ENCODE measurements at regions not wholly inside any gene's neighbourhood (a gene's known extent, or its start where the extent isn't known, plus 50 kb on each side); places are given as distances from the start of the nearest gene placed in this dataset.
"Not testable (repeated sequence)": the region's sequence is repeated elsewhere in the genome, so short reads cannot be mapped to it uniquely, and the experiment has no call there.

DNA sequence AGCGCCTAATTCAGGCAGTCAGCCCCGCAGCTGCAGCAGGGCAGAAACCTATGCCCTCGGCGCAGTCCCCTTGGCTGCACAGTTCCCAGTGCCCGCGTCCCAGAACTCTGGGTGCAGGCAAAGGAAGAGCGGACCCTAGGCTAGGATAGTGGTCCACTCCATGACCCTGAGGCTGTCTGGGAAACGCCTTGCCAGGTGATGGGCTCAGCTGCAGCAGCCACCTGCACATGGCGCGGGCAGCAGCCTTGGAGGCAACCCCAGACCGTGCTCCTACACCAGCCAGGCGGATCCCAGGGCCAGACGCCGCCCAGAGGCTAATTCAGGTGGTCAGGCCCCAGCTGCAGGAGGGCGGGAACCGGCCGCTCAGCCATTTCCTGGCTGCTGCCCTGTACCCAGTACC is 83.0 kb downstream of the POTEC start:
- H3K36me3 ChIP-seq (ENCODE audit: insufficient read depth, low read length); H3K4me1 ChIP-seq (ENCODE audit: insufficient read depth, low read length); H3K9ac ChIP-seq (ENCODE audit: low read depth, low read length); H3K9me3 ChIP-seq (ENCODE audit: control insufficient read depth, insufficient read depth, low read length): not testable (repeated sequence)

- not testable (repeated sequence) for H3K4me1 ChIP-seq (ENCODE audit: insufficient read depth, low read length); H3K36me3 ChIP-seq (ENCODE audit: insufficient read depth, low read length); H3K9ac ChIP-seq (ENCODE audit: low read depth, low read length); H3K9me3 ChIP-seq (ENCODE audit: control insufficient read depth, insufficient read depth, low read length)
Measured at GRCh38 chr18:14459826-14460225, 83.6 kb downstream of the POTEC start.

- not testable (repeated sequence) for H3K9ac ChIP-seq (ENCODE audit: low read depth, low read length); H3K36me3 ChIP-seq (ENCODE audit: insufficient read depth, low read length); H3K9me3 ChIP-seq (ENCODE audit: control insufficient read depth, insufficient read depth, low read length); H3K4me1 ChIP-seq (ENCODE audit: insufficient read depth, low read length)
Measured at GRCh38 chr18:14458009-14458945, 85.1 kb downstream of the POTEC start.

GRCh38 chr18:14450637-14451009 is 92.8 kb downstream of the POTEC start:
- not testable (repeated sequence) for H3K9me3 ChIP-seq (ENCODE audit: control insufficient read depth, insufficient read depth, low read length); H3K4me1 ChIP-seq (ENCODE audit: insufficient read depth, low read length); H3K9ac ChIP-seq (ENCODE audit: low read depth, low read length); H3K36me3 ChIP-seq (ENCODE audit: insufficient read depth, low read length)

DNA sequence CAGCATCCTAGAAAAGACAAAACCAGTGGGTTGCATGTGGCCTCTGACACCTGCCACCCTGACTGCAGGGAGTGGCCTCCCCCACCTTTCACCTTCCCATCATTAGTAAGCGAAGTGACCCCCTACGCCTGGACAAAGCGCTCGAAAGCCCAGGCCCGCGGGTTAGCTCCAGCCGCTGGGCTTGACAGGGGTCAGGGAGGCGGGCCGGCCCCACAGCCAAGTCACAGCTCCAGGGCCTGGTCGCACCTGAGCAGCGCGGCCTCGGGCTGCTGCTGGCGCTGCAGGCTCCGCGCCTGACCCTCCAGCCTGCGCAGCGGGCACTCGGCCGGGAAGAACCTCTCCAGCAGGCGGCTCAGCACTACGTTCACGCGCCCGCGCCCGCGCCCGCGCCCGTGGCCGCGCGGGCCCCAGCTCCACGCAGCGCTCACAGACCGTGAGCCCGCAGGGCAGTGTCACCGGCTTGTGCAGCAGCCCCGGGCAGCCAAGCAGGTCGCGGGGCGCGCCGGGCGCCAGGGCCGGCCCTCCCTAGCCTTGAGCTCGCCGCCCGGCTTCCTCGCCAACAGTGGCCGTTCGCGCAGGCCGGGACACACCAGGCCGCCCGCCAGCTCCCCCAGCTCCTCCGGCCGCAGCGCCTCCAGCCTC is 93.3 kb downstream of the POTEC start:
- H3K36me3 ChIP-seq (ENCODE audit: insufficient read depth, low read length); H3K4me1 ChIP-seq (ENCODE audit: insufficient read depth, low read length); H3K9ac ChIP-seq (ENCODE audit: low read depth, low read length); H3K9me3 ChIP-seq (ENCODE audit: control insufficient read depth, insufficient read depth, low read length): not testable (repeated sequence)

DNA sequence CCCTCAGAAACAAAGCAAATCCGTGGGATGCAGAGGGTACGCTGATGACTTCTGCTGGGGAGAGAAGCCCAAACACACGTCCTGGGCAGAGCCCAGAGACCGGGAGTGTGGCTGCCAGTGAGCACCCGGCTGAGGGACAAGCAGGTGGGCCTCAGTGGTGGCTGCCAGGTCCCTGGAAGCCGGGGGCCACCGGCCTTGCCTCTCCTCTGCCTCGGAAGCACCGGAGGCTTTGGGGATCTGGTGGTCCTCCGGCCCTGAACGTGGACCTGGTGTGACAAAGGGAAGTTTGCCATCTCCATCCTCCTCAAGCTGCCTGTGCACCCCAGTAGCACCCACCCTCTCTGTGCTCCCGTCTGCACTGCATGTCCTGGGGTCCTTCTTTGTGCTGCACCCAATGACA is 94.3 kb downstream of the POTEC start:
- H3K36me3 ChIP-seq (ENCODE audit: insufficient read depth, low read length); H3K4me1 ChIP-seq (ENCODE audit: insufficient read depth, low read length); H3K9ac ChIP-seq (ENCODE audit: low read depth, low read length); H3K9me3 ChIP-seq (ENCODE audit: control insufficient read depth, insufficient read depth, low read length): not testable (repeated sequence)

DNA sequence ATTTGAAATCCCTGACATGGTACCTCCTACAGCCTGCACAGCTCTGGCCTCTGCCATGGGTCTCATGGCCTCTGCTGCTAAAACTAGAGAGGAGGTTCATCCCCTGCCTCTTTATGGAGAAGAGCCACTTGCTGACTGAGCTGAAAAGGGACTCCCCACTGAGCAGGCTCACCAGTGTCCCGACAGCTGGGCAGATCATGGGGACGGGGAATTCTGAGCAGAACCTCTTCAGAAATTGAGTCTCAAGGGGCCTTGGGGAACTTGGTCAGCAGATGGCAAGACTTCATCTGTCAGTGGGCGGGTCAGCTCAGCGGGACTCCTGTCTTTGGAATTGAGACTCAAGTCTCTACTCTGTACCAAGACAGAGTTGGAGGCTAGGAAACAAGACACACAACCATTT is 95.7 kb downstream of the POTEC start:
- not testable (repeated sequence) for H3K9me3 ChIP-seq (ENCODE audit: control insufficient read depth, insufficient read depth, low read length); H3K36me3 ChIP-seq (ENCODE audit: insufficient read depth, low read length); H3K9ac ChIP-seq (ENCODE audit: low read depth, low read length); H3K4me1 ChIP-seq (ENCODE audit: insufficient read depth, low read length)

DNA sequence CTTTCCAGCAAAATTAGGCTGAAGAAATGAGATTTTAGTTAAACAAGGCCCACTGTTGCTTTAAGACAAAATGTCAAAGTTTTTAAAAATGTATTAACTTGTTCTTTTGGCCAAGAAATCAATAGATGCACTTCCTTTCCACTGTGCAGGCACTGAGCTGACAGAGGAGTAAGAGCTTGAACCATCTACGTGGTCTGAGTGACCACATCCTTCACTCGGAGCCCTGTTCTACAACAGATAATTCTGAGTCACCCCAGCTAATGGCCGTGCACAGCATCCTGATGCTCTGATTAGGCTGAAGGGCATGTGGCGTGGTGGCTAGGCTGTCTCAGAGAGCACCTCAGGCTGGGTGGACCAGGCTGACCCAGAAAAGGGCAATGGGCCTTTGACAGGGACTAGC is 107.9 kb downstream of the POTEC start:
- not testable (repeated sequence) for H3K9ac ChIP-seq (ENCODE audit: low read depth, low read length); H3K36me3 ChIP-seq (ENCODE audit: insufficient read depth, low read length); H3K4me1 ChIP-seq (ENCODE audit: insufficient read depth, low read length); H3K9me3 ChIP-seq (ENCODE audit: control insufficient read depth, insufficient read depth, low read length)

DNA sequence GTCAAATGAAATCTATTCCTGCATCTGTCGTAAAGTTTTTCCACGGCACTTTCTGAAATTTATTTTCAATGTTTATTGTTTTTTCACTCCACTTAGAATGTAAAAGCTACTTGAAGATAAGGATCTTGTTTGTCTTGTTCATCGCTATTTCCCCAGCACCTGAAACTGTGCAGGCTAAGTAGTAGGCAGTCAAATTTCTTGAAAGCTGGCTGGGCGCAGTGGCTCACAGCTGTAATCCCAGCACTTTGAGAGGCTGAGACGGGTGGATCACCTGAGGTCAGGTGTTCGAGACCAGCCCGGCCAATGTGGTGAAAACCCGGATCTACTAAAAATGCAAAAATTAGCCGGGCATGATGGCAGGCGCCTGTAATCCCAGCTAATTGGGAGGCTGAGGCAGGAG is 111.0 kb downstream of the POTEC start:
- not testable (repeated sequence) for H3K36me3 ChIP-seq (ENCODE audit: insufficient read depth, low read length); H3K4me1 ChIP-seq (ENCODE audit: insufficient read depth, low read length); H3K9me3 ChIP-seq (ENCODE audit: control insufficient read depth, insufficient read depth, low read length); H3K9ac ChIP-seq (ENCODE audit: low read depth, low read length)

GRCh38 chr18:14431031-14431521 is 112.3 kb downstream of the POTEC start:
- H3K9me3 ChIP-seq (ENCODE audit: control insufficient read depth, insufficient read depth, low read length); H3K36me3 ChIP-seq (ENCODE audit: insufficient read depth, low read length); H3K4me1 ChIP-seq (ENCODE audit: insufficient read depth, low read length): not testable (repeated sequence)
- peak overlapping the region; percentile 24; the same call in 1 of the 2 replicates for H3K9ac ChIP-seq (ENCODE audit: low read depth, low read length)

GRCh38 chr18:14415806-14416205 is 127.6 kb downstream of the POTEC start:
- not testable (repeated sequence) for H3K36me3 ChIP-seq (ENCODE audit: insufficient read depth, low read length); H3K9me3 ChIP-seq (ENCODE audit: control insufficient read depth, insufficient read depth, low read length); H3K4me1 ChIP-seq (ENCODE audit: insufficient read depth, low read length); H3K9ac ChIP-seq (ENCODE audit: low read depth, low read length)

DNA sequence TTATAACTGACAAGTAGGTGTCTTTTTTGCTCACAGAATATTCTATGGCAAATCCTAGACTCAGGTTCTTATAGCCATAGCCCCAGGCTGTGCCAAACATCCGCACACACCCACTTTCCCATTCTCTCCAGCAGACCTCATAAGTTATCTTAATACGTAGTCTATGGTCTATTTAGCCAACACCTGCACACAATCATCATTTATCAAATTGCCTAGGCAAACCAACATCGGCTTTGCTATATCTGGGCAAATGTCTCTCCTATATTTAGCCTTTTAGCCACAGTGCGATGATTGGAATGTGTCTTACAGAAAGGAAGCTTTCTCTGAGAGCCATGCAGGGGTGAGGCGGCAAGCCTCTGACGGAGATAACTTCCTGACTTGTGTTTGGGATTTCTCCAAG is 128.0 kb downstream of the POTEC start:
- H3K36me3 ChIP-seq (ENCODE audit: insufficient read depth, low read length); H3K9me3 ChIP-seq (ENCODE audit: control insufficient read depth, insufficient read depth, low read length); H3K4me1 ChIP-seq (ENCODE audit: insufficient read depth, low read length); H3K9ac ChIP-seq (ENCODE audit: low read depth, low read length): not testable (repeated sequence)

DNA sequence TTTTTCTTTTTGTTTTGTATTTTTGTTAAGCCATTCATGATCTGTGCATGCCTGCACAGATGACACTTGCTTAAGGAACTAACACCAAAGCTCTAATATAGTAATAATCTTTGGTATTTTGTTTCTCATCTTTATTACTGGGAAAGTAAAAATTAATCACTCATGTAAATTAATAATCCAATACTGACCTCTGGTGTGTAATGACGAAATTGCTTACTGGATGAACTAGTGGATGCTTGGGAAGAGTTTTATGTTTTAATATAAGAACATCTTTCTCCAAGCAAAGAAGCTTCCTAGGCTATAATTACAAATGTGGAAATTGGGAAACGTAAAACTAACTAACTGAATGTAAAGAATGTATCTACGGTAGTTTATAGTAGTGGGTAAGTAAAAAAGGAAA is 147.9 kb downstream of the POTEC start:
- not testable (repeated sequence) for H3K36me3 ChIP-seq (ENCODE audit: insufficient read depth, low read length); H3K9me3 ChIP-seq (ENCODE audit: control insufficient read depth, insufficient read depth, low read length); H3K9ac ChIP-seq (ENCODE audit: low read depth, low read length); H3K4me1 ChIP-seq (ENCODE audit: insufficient read depth, low read length)

DNA sequence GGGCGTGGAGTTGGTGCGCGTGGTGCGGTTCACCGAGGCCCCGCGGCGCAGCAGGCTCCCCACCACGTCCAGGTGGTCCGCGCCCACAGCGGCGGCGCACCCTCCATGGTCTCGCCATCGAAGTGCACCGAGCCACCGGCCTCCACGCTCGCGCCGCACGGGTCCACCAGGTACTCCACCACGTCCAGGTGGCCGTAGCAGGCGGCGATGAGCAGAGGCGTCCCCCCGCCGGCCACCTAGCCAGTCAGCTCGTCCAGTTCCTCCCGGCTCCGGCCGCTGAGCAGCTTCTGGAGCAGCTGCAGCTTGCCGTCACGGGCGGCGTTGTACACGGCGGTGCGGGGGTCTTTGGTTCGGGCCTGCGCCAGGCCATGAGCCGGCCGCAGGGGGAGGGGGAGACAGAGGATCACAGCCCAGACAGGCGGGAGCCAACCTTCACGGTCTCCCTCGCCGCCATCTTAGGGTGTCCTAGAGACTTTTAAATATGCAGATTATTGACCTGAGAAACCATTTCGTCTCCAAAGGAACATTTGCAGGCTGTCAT is 149.8 kb downstream of the POTEC start:
- H3K36me3 ChIP-seq (ENCODE audit: insufficient read depth, low read length); H3K4me1 ChIP-seq (ENCODE audit: insufficient read depth, low read length); H3K9ac ChIP-seq (ENCODE audit: low read depth, low read length); H3K9me3 ChIP-seq (ENCODE audit: control insufficient read depth, insufficient read depth, low read length): not testable (repeated sequence)

DNA sequence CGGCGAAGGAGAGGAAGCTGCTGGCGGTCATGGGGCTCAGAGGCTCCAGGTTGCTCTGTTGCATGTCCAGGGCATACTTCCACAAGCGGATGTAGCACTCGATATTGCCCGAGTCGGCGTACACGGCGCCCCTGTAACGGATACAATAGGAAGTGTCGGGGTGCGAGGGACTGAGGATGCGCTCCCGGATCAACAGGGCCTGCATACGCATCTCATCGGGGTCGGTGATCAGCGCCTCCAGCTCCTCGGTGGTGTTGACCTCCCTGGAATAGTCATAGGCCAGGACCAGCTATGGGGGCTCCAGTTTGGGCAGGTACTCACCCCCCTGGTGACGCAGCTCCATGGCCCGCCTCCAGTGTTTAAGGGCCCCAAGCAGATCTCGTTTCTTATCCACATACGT is 150.8 kb downstream of the POTEC start:
- H3K9me3 ChIP-seq (ENCODE audit: control insufficient read depth, insufficient read depth, low read length); H3K9ac ChIP-seq (ENCODE audit: low read depth, low read length); H3K4me1 ChIP-seq (ENCODE audit: insufficient read depth, low read length); H3K36me3 ChIP-seq (ENCODE audit: insufficient read depth, low read length): not testable (repeated sequence)

Data from ES-I3 (cell line).